ENCODE measurements at regions not wholly inside any gene's neighbourhood (a gene's known extent, or its start where the extent isn't known, plus 50 kb on each side); places are given as distances from the start of the nearest gene placed in this dataset.

- TF ChIP-seq CHD7 (IDR thresholded peaks at IDR 0.05; ENCODE audit: insufficient replicate concordance, low read length) = no peak
- no peak for TF ChIP-seq SP4 (IDR thresholded peaks at IDR 0.05; ENCODE audit: low read length)
- no peak for TF ChIP-seq SIN3A (conservative IDR thresholded peaks at IDR 0.05 in 1 of 2, IDR thresholded peaks at IDR 0.05 in 1 of 2; ENCODE audit: low read depth in 1 of 2, low read length in 2 of 2)
- TF ChIP-seq CBX8 (IDR thresholded peaks at IDR 0.05; ENCODE audit: borderline replicate concordance, low read depth, low read length) = no peak
- no peak for TF ChIP-seq CBX5 (IDR thresholded peaks at IDR 0.05; ENCODE audit: low read depth, low read length)
- TF ChIP-seq SUZ12 (IDR thresholded peaks at IDR 0.05; ENCODE audit: low read length) = no peak
- TF ChIP-seq RBBP5 (IDR thresholded peaks at IDR 0.05; ENCODE audit: borderline replicate concordance, low read depth, low read length) = no peak
- TF ChIP-seq NRF1 (IDR thresholded peaks at IDR 0.05; ENCODE audit: low read depth, low read length) = no peak
- TF ChIP-seq TCF12 (IDR thresholded peaks at IDR 0.05; ENCODE audit: low read depth, low read length) = no peak
- no peak for TF ChIP-seq JUN (IDR thresholded peaks at IDR 0.05; ENCODE audit: low read depth, low read length)
- no peak for TF ChIP-seq JUND (IDR thresholded peaks at IDR 0.05; ENCODE audit: low read length)
- TF ChIP-seq KDM1A (IDR thresholded peaks at IDR 0.05; ENCODE audit: borderline replicate concordance, low read length) = no peak
- no peak for TF ChIP-seq FOSL1 (IDR thresholded peaks at IDR 0.05; ENCODE audit: insufficient read depth, low read depth, low read length)
Observed at GRCh38 chr1:102365071-102365470, 368.3 kb upstream of the OLFM3 start (continued).

Measured in H1 (cell line).